NCI-H526 (cell line): ENCODE measurements at regions not wholly inside any gene's neighbourhood (a gene's known extent, or its start where the extent isn't known, plus 50 kb on each side); places are given as distances from the start of the nearest gene placed in this dataset.
A peak's percentile ranks its signal among the peaks of the same experiment; 100 is the strongest.
"Not testable (repeated sequence)": the region's sequence is repeated elsewhere in the genome, so short reads cannot be mapped to it uniquely, and the experiment has no call there.

Experiments used
- DNase-seq, 2 experiments: peaks; one replicate each; lab custom pipeline; 2025; lab: John Stamatoyannopoulos, UW

DNA sequence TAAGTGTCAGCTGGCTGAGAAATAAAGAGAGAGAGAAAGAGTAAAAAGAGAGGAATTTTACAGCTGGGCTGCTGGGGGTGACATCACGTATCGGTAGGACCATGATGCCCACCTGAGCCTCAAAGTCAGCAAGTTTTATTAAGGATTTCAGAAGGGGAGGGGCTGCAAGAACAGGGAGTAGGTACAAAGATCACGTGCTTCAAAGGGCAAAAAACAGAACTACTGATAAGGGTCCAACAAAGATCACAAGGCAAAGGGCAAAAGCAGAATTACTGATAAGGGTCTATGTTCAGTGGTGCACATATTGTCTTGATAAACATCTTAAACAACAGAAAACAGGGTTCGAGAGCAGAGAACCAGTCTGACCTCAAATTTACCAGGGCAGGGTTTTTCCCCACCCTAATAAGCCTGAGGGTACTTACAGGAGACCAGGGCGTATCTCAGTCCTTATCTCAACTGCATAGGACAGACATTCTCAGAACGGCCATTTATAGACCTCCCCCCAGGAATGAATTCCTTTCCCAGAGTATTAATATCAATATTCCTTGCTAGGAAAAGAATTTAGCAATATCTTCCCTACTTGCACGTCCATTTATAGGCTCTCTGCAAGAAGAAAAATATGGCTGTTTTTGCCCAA lies 128.3 kb upstream of the PZP start:
- DNase-seq: not testable (repeated sequence)

DNA sequence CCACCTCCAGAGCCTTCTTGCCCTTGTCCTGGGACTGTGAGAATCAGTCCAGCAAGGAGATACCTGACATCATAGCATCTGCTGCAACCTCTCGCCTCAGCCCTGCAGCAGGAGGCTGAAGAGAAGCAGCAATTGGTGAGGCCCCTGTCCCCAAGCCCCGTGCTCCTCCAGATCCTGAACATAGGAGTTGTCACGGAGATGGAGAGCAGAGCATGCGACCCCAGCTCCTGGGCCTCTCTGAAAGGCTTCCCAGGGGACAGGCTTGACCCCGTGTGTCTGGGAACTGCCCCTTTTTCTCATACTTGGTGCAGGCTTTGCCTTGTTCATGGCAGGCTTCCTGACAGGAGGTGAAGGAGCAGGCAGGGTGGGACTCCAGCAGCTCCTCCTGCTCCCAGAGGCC lies 127.7 kb upstream of the PZP start:
- no peak for DNase-seq

DNA sequence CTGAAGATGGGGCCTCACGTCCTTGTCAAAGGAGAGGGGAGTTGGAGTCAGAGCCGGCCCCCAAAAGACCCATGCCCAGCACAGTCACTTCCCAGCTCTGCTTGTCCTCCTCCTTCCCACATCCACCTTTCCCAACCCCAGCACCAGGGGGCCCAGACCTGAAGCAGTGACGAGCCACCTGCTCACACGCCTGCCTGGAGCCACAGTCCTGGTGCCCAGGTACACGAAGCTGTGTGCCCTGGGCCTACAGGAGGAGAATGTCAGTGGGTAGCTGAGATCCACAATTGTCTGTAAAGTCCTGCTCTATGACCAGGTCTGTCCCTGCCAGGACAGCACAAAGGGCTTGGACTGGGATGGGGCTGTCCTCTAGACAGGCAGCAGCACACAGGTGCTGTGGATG lies 126.8 kb upstream of the PZP start:
- no peak for DNase-seq

DNA sequence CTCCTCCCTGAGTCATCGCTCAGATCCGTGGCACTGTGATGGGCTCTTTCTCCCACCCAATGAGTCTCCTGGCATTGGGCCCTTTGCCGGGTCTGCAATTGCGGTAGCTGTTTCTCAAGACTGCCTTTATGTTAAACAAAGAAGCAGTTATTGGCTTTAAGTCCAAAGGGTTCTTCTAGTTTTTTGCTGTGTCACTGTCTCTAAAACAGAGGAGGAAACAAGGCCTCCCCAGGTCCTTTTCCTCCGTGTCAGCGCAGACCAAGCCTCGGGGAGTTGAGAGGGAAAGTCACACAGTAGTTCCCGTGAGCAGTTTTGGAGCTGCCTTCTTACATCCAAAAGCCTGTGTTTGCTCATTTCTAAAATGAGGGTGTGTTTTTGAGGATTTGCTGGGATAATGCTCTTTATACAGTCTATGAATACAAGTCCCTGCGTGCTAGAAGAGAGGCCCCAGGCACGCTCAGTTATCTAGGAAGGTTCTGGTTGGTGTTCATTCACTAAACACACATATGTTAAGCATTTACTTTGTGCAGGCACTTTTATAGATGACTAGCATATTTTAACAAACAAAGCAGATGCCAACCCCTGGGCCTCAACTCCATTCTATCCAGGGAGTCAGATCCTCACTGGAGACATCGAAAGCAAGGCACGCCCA lies 126.0 kb upstream of the PZP start:
- no peak for DNase-seq

DNA sequence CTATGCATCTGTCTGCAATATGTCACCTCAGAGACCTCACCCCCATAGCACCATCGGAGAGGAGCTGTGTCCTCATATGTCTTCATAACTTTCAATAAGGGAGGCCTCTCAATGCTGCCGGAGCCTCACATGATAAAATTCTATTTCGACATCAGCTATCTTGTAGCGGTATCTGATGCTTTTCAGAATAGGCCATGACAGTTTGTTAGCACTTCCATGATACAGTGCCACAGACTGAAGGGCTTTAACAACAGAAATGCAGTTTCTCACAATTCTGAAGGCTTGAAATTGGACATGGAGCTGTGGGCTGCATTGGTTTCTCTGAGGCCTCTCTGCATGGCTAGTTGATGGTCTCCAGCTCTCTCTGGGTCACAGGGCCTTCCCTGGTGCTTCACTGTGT lies 125.0 kb upstream of the PZP start:
- DNase-seq: no peak

DNA sequence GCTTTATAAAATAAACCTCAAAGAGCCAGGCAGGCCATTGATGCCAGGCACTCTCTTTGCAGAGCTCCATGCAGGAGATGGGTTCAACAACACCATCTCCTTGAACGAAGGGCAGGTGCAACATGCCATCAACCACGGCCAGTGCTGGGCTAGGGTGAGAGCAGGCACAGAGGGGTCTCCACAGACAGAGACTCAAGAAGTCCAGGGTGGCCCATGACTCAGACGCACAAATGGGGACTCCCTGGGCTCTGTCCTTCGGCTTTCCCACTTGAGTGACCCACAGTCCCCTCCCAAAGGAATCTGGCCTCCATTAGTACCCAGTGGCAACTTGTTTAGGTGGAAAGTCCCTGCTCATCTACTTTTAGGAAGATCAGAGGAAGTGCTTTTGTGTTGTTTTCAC lies 124.4 kb upstream of the PZP start:
- DNase-seq: no peak

DNA sequence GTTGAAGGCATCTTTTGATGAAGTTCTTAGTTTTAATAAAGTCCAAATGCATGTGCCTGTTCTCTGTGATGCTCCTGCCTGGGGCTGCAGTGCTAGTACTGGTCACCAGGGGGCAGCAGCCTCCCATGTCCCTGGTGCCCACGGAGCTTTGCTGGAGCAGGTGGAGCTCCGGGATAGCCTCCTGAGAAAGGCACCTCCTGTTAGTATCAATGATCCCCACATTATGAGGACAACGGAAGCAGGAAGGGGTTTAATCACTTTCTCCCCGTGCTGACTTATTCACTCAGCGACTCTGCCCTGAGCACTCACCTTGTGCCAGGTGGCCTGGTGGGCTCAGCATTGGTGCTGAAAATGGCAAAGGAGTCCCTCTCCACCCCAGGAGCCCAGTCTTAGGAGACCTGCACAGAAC lies 123.0 kb upstream of the PZP start:
- peak in 1 of 2 experiments; percentile 76 for DNase-seq

DNA sequence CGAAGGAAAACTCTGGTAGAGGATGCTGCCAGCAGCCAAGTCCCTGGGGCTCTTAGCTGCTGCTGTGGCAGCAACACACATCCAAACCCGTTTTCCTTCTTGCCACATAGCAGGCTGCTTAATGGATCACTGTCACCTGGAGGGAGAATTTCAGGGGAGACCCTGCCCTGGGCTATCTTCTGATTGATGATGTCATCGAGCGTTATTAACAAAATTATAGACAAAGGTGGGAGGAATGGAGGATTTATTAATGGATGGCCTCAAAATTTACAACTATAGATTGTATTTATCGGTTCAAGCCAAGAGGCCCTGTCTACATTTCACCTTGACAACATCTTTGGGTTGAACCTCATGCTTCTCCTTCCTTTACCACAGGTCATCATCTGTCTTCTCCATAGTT lies 120.8 kb upstream of the PZP start:
- no peak for DNase-seq

DNA sequence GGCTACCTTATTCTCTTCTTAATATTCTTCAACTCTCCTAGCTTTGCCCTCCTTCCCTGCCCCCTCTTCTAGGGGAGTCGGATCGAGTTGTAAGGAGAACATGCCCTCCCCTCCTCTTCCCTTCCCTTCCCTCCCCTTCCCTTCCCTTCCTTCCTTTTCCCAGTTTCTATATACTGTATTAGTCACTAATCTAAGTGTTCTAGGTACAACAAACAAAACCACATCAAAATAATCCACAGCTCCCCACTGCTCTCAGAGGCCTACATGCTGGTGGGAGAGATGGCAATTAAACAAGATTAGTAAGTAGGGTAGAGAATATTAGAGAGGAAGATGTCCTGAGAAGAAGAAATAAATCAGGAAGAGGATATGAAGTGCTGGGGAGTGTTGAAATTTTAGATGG lies 119.9 kb upstream of the PZP start:
- no peak for DNase-seq

DNA sequence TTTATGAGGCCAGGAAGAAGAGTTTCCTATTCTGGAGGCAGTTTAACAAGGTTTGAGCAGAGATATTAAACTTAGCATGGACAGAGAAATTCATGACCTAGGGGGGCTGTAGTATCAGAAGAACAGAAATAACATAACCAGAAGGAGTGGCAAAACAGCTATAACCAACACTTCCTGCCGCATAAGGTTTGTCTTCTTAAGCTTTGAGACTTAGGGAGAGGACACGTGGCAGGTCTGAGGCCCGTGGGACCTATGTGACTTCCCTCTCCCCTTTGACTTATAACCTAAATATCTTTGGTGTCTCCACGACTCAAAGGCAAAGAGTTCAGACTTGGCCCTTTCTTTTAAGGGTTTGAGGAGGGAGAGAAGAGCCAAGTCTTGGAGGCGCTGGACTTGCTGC lies 119.1 kb upstream of the PZP start:
- no peak for DNase-seq

DNA sequence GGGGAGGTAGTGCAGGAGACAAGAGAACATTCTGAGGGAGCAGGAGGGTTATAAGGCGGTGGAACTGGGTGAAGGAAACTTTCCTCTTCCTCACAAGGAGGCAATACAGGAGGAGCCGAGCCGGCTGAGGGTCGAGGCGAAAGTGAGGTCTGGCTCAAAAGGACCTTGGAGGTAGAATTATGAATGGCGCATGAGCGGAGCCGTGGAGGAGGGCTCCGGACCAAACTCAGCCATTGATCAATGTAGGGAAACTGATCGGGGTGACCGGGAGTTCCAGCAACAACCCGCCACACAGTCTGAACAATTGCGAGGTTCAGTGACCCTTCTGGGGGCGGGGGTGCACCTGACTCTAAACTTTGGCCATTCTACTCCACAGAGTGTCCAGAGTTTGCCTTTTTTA lies 118.7 kb upstream of the PZP start:
- DNase-seq: not testable (repeated sequence)

DNA sequence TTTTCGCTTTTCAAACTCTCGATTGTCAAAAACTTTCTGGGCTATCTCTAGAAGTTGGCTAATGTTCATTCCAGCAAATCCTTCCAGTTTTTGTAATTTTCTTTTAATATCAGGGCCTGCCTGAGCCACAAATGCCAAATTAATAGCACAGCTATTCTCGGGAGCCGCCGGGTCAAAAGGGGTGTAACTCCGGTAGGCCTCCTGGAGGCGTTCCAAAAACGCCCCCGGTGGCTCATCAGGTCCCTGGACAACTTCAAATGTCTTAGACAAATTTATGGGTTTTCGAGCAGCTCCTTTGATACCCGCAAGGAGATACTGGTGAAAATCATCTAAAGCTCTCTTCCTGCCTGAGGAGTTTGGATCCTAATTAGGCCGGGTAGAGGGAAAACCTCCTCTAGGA lies 117.9 kb upstream of the PZP start:
- no peak for DNase-seq

DNA sequence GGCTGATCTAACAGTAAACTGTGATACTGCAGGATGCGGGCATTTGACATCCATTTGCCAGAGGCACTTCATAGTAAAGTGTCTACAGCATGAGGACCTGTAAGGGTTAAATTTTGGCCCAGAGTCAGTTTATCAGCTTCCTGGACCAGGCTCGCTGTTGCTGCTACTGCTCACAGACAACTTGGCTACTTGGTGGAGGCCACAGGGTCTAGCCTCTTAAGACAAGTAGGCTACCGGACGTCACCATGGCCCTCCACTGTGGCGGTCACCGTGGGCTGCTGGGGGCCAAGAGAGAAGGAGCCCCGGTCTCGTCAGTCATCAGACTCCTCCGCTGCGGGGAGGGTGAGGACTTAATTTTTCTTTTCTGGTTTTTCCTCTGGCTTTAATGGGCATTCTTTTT lies 117.3 kb upstream of the PZP start:
- DNase-seq: no peak

DNA sequence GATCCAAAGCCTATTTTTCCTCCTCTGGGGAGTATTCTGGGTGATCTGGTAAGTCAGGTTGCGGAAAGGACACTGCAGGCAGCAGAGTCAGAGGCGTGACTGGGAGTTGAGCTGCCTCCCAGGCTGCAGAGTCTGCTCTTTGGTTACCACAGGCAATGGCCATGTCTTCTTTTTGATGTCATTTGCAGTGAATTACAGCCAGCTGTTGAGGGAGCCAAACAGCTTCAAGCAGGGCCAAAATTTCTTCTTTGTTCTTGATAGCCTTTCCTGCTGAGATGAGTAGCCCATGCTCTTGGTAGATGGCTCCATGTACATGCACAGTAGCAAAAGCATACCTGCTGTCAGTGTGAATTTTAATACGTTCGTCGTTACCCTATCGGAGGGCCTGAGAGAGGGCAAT lies 116.6 kb upstream of the PZP start:
- DNase-seq: no peak

DNA sequence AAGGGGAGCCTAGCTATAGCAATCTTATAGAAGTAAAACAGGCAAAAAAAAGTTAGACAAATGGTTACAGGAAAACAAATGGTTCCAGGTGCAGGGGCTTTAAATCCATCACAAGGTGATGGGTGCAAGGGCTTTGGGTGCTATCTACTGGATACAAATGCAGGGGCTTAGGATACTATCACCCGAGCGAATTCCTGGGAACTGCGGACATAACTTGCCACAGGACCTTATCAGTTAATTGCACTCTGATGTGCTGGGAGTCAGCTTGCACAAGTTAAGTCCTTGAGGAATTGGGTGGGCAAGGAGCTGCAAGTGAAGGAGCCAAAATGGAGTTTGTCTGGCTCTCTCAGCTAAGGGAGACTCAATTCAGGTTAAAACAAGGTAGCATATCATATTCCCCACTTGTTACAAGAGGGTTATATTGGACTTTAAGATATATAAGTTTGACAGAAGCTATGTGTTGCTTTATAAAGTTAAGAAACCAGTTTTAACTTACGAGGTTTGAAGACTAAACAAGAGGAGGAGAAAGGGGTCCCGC lies 115.0 kb upstream of the PZP start:
- no peak for DNase-seq

DNA sequence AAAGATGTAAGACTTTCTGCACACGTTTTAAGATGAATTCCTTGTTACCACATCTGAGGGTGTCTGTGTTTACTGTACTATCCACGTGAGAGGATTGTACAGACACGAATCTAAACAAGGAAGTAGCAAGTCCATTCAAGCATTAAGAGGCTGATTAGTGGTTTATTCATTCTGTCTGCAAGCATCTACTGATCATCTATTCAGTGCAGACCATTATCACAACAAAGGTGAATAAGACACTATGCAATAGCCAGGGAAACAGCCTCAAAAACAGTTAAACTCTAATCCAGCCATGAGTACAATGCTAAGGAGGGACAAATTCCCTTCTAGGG lies 111.6 kb upstream of the PZP start:
- no peak for DNase-seq

DNA sequence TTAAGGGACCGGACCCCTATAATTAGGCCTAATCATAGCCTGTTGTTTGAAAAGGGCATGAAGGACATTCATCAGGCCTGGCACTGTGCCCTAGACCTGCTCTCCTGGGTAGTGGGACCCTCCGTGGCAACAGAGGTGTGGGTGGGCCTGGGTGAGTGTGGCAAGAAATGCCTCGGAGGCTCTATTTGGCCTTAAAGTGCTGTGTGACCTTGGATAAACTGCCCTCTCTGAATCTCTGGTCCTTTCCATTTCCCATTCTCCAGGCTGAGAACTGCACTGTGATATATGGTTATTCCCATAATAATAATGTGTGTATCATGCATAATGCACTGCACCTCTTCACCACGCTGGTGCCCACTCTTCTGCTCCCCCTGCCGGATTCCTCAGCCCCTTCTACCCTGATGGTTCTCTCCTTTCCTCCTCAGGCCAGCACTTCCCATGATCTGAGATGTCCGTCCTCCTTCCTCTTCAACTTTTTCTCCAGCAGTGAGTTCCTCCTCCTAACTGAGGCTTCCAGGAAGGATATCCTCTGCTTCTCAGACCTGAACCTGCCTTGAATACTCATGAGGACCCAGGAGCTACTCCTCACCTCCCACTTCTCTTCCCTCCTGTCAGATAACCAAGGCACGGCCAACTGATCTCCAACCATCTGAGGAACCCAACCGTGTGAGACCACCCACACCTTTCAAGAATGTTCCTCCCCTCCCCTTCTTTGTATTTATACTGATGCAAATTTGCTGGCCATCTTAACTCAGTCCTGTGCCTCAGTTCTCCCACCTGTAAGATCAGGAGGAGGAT lies 111.0 kb upstream of the PZP start:
- no peak for DNase-seq

DNA sequence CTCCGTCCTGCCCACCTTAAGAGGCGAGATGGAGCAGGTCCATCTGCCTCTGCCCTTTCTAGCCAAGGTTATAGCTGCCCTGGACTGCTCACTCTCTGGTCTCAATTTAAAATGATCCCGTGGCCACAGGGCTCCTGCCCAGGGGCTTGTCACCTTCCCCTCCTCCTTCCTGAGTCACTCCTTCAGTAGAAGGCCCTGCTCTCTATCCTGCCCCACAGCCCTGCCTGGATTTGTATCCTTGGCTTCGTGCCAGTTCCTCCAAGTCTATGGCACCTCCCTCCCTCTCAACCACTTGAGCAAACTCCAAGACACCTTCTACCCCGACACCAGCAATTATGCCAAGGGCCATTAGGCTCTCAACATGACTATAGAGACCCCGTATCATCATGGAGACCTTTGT lies 105.3 kb upstream of the PZP start:
- not testable (repeated sequence) for DNase-seq

DNA sequence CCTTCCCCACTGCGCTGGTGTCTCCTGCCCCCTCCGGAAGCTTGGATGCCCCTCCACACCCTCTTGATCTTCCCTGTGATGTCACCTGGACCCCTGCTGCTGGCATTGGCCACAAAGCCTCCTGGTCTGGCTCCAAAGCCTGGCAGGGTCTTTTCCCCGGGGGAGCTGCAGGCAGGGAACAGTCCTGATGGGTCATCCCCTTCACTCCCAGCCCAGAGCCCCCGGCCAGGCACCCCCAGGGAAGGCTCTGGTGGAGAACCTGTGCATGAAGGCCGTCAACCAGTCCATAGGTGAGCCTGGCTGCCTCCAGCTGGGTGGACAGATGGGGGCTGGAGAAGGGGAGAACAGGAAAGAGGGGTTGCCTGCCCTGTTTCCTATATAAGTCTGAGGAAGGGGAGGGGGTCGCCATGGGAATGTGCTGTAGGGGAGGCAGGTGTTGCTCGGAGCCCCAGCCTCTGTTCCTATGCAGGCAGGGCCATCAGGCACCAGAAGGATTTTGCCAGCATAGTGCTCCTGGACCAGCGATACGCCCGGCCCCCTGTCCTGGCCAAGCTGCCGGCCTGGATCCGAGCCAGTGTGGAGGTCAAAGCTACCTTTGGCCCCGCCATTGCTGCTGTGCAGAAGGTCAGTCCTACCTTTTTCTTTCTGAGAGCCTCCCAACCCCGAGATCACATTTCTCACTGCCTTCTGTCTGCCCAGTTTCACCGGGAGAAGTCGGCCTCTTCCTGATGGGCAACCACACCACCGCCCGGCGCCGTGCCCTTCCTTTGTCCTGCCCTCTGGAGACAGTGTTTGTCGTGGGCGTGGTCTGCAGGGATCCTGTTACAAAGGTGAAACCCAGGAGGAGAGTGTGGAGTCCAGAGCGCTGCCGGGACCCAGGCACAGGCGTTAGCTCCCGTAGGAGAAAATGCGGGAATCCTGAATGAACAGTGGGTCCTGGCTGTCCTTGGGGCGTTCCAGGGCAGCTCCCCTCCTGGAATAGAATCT lies 104.5 kb upstream of the PZP start:
- not testable (repeated sequence) for DNase-seq

DNA sequence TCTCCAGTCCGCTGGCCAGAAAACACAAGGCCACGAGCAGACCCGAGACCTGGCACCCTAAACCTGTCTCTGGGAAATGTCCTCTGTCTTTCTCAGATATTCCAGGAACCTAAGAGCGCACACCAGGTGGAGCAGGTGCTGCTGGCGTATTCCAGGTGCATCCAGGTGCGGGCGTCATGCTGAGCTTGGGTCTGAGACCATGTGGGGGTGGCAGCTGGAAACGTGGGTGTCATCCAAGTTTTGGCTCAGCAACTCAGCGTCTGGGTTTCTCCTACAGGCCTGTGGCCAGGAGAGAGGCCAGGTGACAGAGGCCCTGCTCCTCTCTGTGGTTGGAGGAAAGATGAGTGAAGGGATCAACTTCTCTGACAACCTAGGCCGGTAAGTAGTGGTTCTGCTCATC lies 103.3 kb upstream of the PZP start:
- DNase-seq: not testable (repeated sequence)

DNA sequence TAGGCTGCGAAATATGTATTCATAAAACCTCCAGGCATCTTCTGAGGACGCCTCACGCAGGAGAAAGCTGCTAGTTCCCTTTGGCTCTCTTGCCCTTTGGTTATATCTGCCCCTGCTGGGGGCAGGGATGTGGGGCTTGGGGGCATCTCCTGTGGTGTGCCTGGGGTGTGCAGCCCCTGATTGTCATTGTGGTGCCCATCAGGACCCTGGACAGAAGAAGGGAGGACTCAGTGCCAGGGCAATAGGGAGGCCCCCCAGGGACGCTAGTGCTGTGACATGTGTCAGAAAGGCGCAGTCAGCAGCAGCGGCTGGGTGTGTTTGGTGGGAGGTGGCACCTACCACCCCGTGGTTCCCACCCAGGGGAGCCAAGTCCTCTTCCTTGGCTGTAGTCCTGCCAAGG lies 102.5 kb upstream of the PZP start:
- not testable (repeated sequence) for DNase-seq

DNA sequence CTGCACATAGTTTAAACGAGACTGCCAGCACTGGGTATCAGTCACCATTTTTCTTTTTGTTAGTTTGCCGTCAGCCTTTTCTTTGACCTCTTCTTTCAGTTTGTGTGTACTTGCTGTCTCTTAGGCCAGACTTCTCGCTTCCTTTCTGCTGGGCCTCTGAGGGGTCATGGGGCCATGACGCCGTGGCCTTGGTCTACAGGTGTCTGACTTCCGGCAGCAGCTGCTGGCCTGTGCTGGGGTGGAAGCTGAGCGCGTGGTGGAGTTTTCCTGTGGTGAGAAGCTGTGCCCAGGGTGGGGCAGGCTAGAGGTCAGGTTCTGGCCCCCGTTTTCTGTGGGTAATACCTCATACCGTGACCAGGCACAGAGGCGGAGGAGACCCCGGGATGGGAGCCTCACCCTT lies 101.6 kb upstream of the PZP start:
- not testable (repeated sequence) for DNase-seq
